Type B pancreatic cell (in vitro differentiated cells): ENCODE measurements at regions not wholly inside any gene's neighbourhood (a gene's known extent, or its start where the extent isn't known, plus 50 kb on each side); places are given as distances from the start of the nearest gene placed in this dataset.

Experiments used
- DNase-seq: peaks from one replicate; pipeline ENCODE4 v3.0.0; 2021; ENCODE audit warnings: mixed read lengths; ENCODE audit not compliant: unreplicated experiment; ENCODE audit errors: extremely low spot score
- H3K27ac Mint-ChIP-seq: 2 replicates; pipeline ENCODE4 v1.8.0; 2021; ENCODE audit warnings: mild to moderate bottlenecking, mixed read lengths
- H3K27me3 Mint-ChIP-seq: 2 replicates; pipeline ENCODE4 v1.8.0; 2021; ENCODE audit warnings: mixed read lengths
- H3K36me3 Mint-ChIP-seq: 2 replicates; pipeline ENCODE4 v1.8.0; 2021; ENCODE audit warnings: mixed read lengths
- H3K4me1 Mint-ChIP-seq: one replicate; pipeline ENCODE4 v1.8.0; 2021; ENCODE audit warnings: mixed read lengths; ENCODE audit not compliant: unreplicated experiment
- H3K4me3 Mint-ChIP-seq: 2 replicates; pipeline ENCODE4 v1.8.0; 2021; ENCODE audit warnings: mild to moderate bottlenecking, mixed read lengths
- H3K9me3 Mint-ChIP-seq: 2 replicates; pipeline ENCODE4 v1.8.0; 2021; ENCODE audit warnings: mixed read lengths
- CTCF ChIP-seq: fragments of 200-600 bp; sonication (generic); conservative IDR thresholded peaks from 2 replicates; pipeline ENCODE4 v1.5.0; 2021; ENCODE audit warnings: antibody characterized with exemption, mild to moderate bottlenecking

- DNase-seq, result no peak
- Mint-ChIP-seq H3K27me3 (no peaks in the 10 kb centered on the region), H3K4me1 (no peaks in the 10 kb centered on the region), H3K27ac (no peak overlapping the region), H3K36me3 (no peaks in the 10 kb centered on the region), H3K9me3 (peaks cover 4% of the 10 kb centered on the region), H3K4me3 (no peak overlapping the region)
- TF ChIP-seq CTCF, result no peak
These were observed 218.0 kb upstream of the C9orf72 start for GRCh38 chr9:27791311-27791710.

- no peaks in the 10 kb centered on the region for H3K27me3 Mint-ChIP-seq
- no peak overlapping the region for H3K27ac Mint-ChIP-seq
- peaks cover 4% of the 10 kb centered on the region for H3K9me3 Mint-ChIP-seq
- no peaks in the 10 kb centered on the region for H3K36me3 Mint-ChIP-seq
- no peak overlapping the region for H3K4me3 Mint-ChIP-seq
- no peak for TF ChIP-seq CTCF
- DNase-seq, result no peak
- H3K4me1 Mint-ChIP-seq, result no peaks in the 10 kb centered on the region
These were observed 219.8 kb upstream of the C9orf72 start for GRCh38 chr9:27792971-27793689.

- Mint-ChIP-seq H3K27me3 (no peaks in the 10 kb centered on the region), H3K9me3 (no peaks in the 10 kb centered on the region), H3K36me3 (no peaks in the 10 kb centered on the region), H3K4me1 (no peaks in the 10 kb centered on the region), H3K27ac (no peak overlapping the region), H3K4me3 (no peak overlapping the region)
- TF ChIP-seq CTCF, result no peak
- DNase-seq, result no peak
These were observed 226.0 kb upstream of the C9orf72 start for GRCh38 chr9:27799326-27799725.

- H3K27ac Mint-ChIP-seq, result no peak overlapping the region
- no peaks in the 10 kb centered on the region for H3K27me3 Mint-ChIP-seq
- no peaks in the 10 kb centered on the region for H3K36me3 Mint-ChIP-seq
- H3K9me3 Mint-ChIP-seq, result no peaks in the 10 kb centered on the region
- DNase-seq, result no peak
- H3K4me1 Mint-ChIP-seq, result no peaks in the 10 kb centered on the region
- no peak overlapping the region for H3K4me3 Mint-ChIP-seq
- no peak for TF ChIP-seq CTCF
These were observed 226.9 kb upstream of the C9orf72 start for GRCh38 chr9:27800159-27800558.

- Mint-ChIP-seq H3K9me3 (no peaks in the 10 kb centered on the region), H3K4me1 (no peaks in the 10 kb centered on the region), H3K27me3 (no peaks in the 10 kb centered on the region), H3K27ac (no peak overlapping the region), H3K36me3 (no peaks in the 10 kb centered on the region), H3K4me3 (no peak overlapping the region)
- TF ChIP-seq CTCF, result no peak
- DNase-seq, result no peak
These were observed 227.6 kb upstream of the C9orf72 start for GRCh38 chr9:27800692-27801370.
